GM21786 (cell line): ENCODE measurements at regions not wholly inside any gene's neighbourhood (a gene's known extent, or its start where the extent isn't known, plus 50 kb on each side); places are given as distances from the start of the nearest gene placed in this dataset.
A peak's percentile ranks its signal among the peaks of the same experiment; 100 is the strongest.
"Not testable (repeated sequence)": the region's sequence is repeated elsewhere in the genome, so short reads cannot be mapped to it uniquely, and the experiment has no call there.

Experiments used
- ATAC-seq: cut with Tn5 transposase; IDR thresholded peaks from one replicate; pipeline ENCODE4 v1.9.1; 2021; ENCODE audit not compliant: unreplicated experiment

DNA sequence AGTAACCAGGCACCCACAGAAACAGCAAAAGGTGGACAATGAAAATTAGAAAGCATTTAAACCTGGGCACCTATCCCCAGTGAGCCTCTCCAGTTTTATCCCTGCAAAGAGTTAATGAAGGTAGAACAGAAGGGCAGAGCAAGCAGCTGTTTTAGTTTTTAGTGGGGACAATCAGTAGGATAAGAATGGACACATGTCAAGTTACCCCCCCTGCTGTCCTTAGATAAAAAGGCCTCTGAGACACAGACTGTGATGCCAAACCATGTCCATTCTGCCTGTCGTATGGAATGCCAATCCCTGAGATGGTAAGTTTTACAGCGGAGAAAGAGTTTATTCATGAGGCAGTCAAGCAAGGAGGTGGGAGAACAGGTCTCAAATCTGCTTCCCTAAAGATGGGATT, 162.6 kb upstream of the AGR3 start:
- no peak for ATAC-seq

- no peak for ATAC-seq
These were observed 163.1 kb upstream of the AGR3 start for GRCh38 chr7:17044861-17045260.

DNA sequence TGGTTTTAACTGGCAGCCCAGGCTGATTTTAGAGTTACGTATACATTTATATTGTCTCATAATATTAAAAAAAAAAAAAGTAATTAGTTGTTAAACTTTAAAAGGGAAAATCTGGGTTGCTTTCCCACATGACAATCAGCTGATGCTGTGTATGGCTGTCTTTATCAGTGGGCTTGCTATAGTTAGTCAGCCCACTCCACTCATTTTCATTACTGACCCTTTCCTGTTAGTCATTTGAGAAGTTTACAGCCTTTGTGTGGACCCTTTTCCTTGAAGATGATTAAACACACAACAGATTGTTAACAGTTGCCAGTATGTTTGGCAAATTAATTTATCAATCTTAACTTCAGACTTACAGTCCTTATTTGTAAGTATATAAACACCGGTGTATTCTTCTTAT, 164.5 kb upstream of the AGR3 start:
- no peak for ATAC-seq

DNA sequence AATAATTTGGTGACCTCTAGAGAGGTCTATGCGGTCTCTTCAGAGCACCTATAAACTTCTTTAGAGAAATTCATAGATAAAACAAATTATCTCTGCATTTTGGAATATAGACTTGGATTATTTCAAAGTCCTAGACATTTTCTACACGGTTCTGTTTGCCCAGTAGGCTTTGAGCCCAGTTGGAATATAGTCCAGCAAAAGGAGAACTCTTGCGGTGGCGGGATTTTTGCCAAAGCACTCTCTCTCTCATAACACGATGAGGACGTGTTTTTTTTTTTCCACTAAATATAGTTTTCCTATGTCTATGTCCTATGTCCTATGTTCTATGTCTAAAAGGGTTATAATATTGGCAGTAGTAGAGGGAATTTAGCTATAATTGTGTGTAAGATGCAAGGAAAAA, 164.9 kb upstream of the AGR3 start:
- no peak for ATAC-seq

DNA sequence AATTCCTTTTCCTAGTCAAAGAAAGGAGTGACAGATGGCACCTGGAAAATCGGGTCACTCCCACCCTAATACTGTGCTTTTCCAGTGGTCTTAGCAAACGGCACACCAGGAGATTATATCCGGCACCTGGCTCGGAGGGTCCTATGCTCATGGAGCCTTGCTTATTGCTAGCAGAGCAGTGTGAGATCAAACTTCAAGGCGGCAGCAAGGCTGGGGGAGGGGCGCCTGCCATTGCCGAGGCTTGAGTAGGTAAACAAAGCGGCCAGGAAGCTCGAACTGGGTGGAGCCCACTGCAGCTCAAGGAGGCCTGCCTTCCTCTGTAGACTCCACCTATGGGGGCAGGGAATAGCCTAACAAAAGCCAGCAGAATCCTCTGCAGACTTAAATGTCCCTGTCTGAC, 171.4 kb upstream of the AGR3 start:
- not testable (repeated sequence) for ATAC-seq

DNA sequence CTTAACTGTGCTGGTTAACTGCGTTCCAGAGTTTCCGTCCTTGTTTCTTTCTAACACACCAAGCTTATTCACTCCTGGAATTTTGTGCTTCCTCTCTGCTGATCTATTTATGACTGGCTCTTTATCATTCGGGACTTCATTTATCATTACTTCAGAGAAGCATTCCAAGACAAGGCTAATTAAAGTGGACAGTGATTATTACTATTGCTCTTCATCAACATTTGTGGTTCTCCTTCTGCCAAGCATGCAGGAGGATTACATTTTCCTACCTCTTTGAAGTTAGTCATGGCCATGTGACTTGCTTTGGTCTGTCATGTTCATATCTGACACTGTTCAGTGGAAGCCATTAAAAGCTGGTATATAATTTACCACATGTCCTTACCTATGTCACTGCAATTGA, 172.4 kb upstream of the AGR3 start:
- ATAC-seq: no peak

GRCh38 chr7:17054836-17055235, 173.1 kb upstream of the AGR3 start:
- no peak for ATAC-seq

GRCh38 chr7:17055596-17055995, 173.8 kb upstream of the AGR3 start:
- ATAC-seq: no peak

GRCh38 chr7:17056491-17057142, 174.8 kb upstream of the AGR3 start:
- no peak for ATAC-seq

DNA sequence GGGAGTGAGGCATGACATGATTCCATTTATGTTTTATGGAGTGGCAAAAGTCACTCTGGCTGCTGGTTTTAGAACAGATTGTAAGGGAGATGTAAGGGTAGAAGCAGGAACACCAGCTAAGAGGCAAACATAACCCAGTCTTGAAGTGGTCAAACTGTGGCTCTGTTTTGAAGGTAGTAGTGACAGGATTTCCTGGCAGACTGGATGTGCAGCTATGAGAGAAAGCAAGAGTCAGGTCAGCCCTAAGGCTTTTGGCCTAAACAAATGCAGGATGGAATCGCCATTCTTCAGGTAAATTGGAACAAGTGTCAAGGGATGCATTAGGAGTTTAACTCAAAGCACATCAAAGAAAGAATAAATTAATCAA, 175.3 kb upstream of the AGR3 start:
- no peak for ATAC-seq

DNA sequence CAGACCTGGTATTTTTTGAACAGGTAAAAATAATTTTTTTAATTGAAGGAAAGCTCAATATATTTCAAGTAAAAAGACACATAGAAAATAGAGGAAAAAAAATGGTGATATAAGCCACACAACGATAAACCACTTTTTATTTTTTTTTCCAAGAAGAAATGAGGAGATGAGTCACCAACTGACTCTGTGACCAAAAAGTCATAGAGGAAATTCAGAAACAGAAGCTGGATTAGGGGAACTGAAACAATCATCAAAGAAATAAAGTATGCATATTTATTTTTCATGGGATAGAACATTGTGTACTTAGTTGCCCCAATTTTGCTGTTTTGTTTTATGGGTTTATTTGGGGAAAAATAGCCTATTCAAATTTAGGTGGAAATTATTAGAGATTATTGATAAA, 176.8 kb upstream of the AGR3 start:
- ATAC-seq: no peak

DNA sequence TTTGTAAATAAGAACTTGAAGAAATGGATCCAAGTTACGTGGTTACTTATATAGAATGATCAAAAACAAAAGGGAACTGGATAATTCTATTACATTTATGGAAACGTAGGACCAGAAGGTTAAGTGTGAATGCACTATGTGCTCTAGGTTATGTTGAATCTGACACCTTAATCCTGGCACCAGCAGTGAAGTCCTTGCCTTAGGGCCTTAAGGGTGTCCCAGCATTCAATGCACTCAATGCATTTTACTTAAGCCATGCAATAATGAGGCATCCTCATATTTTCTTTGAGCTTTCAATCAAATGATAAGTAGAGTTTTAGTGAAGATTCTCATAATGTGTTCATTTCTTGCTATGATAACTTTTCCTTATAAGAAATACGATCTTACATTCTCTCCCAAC, 178.3 kb upstream of the AGR3 start:
- ATAC-seq: no peak

DNA sequence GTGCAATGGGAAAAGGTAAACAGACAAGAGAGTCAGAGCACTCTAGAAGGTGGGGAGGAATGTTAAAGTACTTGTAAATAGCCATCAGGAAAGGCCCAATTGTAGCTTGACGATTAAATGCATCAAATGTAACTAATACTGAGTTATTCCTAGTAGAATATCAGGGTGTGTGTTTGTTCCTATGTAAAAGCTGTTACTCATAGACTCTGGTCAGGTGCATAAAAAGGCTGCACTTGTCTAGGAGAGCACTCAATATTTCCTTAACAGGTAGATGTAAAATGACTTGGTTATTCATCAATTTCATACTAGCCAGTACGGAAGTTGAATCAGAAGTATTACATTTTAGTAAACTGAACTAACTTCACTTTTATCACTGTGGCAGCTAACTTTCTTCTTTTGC, 179.7 kb upstream of the AGR3 start:
- no peak for ATAC-seq

- ATAC-seq: peak; percentile 38
These were observed 180.6 kb upstream of the AGR3 start for GRCh38 chr7:17062151-17063044.

DNA sequence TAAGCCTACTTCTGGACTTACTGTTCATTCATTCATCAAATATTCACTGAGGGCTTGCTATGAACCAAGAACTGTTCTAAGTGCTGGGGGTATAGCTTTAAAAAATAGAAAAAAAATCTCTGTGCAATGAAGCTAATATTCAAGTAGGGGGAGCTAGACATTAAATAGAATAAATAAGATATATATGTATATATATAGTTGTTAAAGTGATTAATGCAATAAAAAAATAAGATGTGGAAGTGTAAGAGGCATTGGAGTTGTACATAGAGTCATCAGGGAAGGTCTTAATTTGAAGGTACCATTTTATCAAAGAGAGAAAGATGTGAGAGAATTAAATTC, 181.2 kb upstream of the AGR3 start:
- ATAC-seq: peak; percentile 42

- no peak for ATAC-seq
These were observed 185.9 kb upstream of the AGR3 start for GRCh38 chr7:17067691-17068090.

- no peak for ATAC-seq
These were observed 187.4 kb upstream of the AGR3 start for GRCh38 chr7:17069146-17069545.

DNA sequence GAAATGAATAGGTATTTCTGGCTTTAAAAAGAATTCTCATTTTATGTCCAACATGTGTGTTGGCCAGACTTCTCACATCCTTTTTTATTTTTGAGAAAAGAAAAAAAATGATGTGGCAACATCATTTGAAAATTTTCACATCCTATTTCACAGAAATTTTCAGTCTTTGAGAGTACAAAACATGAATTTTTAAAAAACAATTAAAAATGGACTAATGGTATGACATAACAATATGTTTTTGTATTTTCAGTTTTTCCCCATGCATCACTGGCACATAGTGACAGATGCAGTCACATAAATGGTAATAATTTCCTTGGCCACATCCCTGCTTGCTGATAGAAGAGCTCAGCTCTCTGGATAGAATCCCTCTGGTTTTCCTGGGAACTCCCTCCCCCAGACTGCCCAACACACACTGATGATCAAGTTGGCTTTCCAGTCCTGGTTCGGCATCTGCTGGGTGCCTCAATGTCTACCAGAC, 188.5 kb upstream of the AGR3 start:
- peak; percentile 33 for ATAC-seq

DNA sequence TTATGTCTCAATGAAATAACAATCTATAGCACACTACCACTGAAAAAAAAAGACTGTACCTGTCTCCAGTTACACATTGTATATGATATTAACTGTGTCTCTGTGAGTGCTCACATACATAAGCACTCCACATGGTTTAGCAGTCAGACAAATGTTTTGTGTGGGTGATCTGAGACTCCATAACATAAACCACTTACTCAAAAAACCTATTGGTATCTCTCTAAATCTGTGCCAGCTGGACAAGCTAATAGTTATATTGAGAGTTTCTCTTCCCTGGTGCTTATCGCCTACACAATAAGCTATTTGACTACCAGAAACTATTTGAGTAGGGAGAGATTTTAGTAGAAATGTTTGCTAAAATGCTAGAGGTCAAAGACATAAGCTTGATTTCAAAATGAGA, 190.1 kb upstream of the AGR3 start:
- peak; percentile 70 for ATAC-seq

- ATAC-seq: no peak
These were observed 193.9 kb upstream of the AGR3 start for GRCh38 chr7:17075601-17076255.

GRCh38 chr7:17078298-17078697, 196.5 kb upstream of the AGR3 start:
- no peak for ATAC-seq
